Embryonic facial prominence (tissue), 1 donor: ENCODE measurements at regions not wholly inside any gene's neighbourhood (a gene's known extent, or its start where the extent isn't known, plus 50 kb on each side); places are given as distances from the start of the nearest gene placed in this dataset.

ENCODE experiments used
- DNase-seq: peaks from one replicate; pipeline ENCODE4 v3.0.0-alpha.2; 2016; ENCODE audit errors: extremely low spot score

- DNase-seq = no peak
Measured at GRCh38 chr10:20948686-20949327, 51.7 kb upstream of the NEBL start.
